ENCODE measurements at regions not wholly inside any gene's neighbourhood (a gene's known extent, or its start where the extent isn't known, plus 50 kb on each side); places are given as distances from the start of the nearest gene placed in this dataset.

DNA sequence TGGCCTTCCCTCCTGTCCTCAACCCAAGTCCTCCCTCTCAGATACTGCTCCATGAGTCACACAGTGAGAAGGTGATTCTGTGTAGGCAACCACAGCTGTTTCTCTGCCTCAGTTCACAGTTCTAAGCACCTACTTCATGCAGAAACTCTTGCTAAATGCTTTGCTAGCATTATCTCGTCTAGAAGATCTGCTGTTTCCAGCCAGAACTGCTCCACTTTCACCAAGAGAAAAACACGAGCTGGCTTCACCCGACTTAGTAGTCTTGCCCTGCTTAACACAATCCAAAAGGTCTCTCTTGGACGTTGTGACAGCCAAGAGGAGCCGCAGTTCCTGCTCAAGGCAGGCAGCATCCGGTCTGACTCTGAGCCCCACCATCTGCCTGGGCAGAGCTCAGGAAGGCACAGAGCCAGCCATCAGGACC lies 272.1 kb downstream of the UACA start:
- DNase-seq: no peak

DNA sequence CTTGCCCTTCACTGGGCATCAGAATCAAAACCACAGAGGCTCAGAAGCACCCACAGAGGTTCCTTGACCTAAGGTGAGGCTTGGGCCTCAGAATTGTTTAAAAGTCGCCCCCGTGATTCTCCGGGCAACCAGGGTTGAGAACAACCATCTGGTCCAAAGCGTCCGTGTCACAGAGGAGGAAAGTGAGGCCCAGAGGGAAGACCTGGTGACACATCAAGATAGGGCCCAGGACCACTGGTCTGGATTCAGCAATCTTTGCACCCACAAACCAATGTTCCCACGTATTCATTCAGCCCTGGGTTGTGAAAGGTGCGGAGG lies 272.6 kb downstream of the UACA start:
- no peak for DNase-seq

DNA sequence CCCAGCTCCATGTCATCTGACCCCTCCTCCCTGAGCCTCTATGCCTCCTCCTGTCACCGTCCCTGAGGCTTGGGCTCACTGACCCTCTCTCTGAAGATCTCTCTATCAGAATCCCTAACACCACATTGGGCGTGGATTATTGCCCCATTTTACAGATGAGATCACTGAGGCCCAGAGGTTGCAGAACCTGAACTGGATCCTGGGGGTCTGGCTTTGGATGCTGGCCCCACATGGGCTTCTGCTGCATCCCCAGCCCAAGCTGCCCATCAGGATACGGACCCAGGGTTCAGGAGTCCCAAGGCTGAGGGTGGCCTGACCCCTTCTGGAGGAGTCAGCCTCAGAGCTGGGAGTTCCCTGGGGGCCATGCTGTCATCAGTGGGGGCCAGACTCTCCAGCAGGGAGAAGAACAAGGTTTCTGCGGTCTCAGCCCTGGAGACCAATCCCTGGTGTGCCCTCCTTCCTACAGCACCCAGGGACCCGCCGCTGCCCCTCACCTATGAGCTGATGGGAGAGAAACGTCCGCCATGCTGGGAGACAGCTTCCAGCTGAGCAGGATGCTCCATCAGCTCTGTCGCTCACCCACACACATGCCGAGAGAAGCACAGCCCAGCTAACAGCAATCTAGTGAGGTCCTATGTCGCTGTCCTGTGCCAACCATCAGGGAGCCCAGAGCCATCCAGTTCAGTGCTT lies 273.1 kb downstream of the UACA start:
- DNase-seq: no peak

GRCh38 chr15:70488941-70489848 lies 274.2 kb downstream of the UACA start:
- no peak for DNase-seq

- peak; percentile 50 to 81 (median 78) for DNase-seq
Measured at GRCh38 chr15:70488002-70488605, 275.3 kb downstream of the UACA start.

DNA sequence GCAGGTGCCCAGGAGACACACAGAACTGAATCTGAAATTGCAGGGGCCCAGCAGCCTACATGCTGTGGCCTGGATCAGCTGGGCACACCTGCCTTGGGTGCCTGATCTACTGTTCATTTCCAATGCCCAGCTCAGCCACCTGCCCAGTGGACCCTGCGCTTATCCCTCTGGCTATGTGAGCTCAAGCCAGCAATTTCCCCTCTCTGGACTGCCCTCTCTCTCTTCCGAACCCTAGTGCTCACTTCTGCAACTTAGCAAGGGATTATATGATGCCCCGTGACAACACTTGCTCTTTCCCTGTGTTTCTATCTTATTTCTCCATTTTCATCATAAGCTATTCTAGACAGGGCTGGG lies 276.0 kb downstream of the UACA start:
- no peak for DNase-seq

GRCh38 chr15:70486451-70487386 lies 276.6 kb downstream of the UACA start:
- DNase-seq: peak in 2 of 3 donors; percentile 11 to 92

GRCh38 chr15:70486012-70486411 lies 277.3 kb downstream of the UACA start:
- no peak for DNase-seq

DNA sequence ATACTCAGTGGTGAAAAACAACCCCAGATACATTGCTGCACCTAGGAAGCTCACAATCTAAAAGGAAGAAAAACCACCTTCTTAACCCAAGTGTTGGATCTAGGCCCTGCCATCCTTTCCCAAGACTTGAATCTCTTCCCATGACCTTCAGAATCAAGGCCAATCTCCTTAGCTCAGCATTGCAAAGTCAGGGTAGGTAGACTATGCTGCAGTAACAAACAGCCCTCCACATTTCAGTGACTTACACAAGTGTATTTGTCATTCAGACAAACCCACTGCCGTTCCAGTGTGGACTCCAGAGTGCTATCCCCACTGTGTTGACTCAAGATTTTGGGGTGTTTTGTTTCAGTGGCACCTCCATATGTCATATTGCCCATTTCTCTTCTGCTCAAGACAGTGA lies 278.4 kb downstream of the UACA start:
- DNase-seq: no peak

- no peak for DNase-seq
Measured at GRCh38 chr15:70483513-70483912, 279.8 kb downstream of the UACA start.

DNA sequence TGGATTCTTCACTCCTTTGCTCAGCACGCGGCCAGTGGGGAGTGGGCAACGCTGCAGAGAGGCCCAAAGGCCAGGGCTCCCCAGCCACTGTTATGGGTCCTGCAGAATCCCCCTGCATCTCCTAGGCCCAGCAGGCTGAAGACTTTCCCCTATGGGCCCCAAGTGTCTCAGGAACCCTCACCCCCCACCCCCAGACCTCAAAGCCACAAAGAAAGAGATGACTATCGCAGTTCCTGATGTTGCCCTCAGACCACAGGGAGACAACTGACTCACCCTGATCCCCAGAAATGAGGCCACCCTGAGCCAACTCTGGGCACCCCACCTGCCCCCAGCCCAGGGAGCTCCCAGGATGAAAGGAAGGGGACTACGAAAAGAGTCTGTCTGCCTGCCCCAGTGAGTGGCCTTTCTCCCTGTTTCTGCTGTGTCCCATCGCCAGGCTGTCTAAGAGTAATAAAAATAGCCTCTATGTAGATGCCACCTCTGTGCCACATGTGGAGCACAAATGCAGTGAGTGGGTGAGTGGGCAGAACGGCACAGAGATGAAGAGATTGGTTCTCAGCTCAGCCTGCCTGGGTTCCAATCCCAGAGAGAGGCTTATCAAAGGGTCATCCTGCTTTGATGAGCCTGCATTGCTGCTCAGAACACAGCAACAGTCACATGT lies 283.0 kb downstream of the UACA start:
- no peak for DNase-seq

GRCh38 chr15:70479785-70480184 lies 283.6 kb downstream of the UACA start:
- no peak for DNase-seq

DNA sequence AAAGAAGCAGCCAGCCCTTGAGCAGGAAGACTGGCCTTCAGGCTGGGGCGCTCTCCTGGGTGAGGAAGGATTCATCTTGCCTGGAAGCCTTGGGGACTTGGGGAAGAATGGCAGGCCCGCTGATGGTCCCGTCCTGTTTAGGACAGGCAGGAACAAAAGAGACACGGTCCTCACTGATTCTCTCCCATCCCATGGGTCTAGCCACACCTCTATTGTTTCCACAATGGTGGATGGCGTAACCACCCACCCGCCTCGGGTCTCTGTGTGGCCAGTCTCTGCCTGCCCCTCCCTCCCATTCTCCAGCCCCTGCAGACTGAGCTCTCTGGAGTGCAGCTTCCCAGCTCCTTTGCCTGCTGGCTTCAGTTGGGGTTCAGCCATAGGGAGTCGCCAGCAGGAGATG lies 284.3 kb downstream of the UACA start:
- no peak for DNase-seq

GRCh38 chr15:70478251-70478990 lies 284.9 kb downstream of the UACA start:
- peak in 1 of 3 donors; percentile 51 for DNase-seq

- DNase-seq: no peak
Measured at GRCh38 chr15:70477750-70478250, 285.6 kb downstream of the UACA start.

- no peak for DNase-seq
Measured at GRCh38 chr15:70476441-70476840, 286.9 kb downstream of the UACA start.

GRCh38 chr15:70475921-70476320 lies 287.4 kb downstream of the UACA start:
- no peak for DNase-seq

GRCh38 chr15:70475407-70475781 lies 288.0 kb downstream of the UACA start:
- no peak for DNase-seq

GRCh38 chr15:70474471-70475406 lies 288.6 kb downstream of the UACA start:
- DNase-seq: peak; percentile 71 to 95 (median 90)

All from muscle of back (tissue), 3 donors.